IMR-90 (cell line): ENCODE measurements at regions not wholly inside any gene's neighbourhood (a gene's known extent, or its start where the extent isn't known, plus 50 kb on each side); places are given as distances from the start of the nearest gene placed in this dataset.

Experiments used
- ATAC-seq: fragments of 200-7000 bp; cut with Tn5 transposase; 2 replicates; pipeline ENCODE4 v1.9.1; 2020; ENCODE audit warnings: low read depth, mild to moderate bottlenecking, moderate library complexity
- BruUV-seq: library from RNA; stranded (reverse); fragments of 400-500 nt; replicated peaks from 2 replicates; lab custom pipeline; 2021; lab: Mats Ljungman, UMichigan
- CTCF ChIA-PET: fragments of 300-600 bp; formaldehyde crosslinking; extraction: SDS; loops from one replicate; lab custom pipeline; 2021; ENCODE audit warnings: antibody characterized with exemption; lab: Yijun Ruan, JAX
- POLR2A ChIA-PET: fragments of 300-600 bp; sonication (Branson Sonifier 250); formaldehyde crosslinking; loops from one replicate; lab custom pipeline; 2022; ENCODE audit warnings: antibody characterized with exemption; ENCODE audit not compliant: unreplicated experiment; lab: Charles Lee
- DNase-seq: peaks from one replicate; pipeline ENCODE4 v3.0.0; 2013
- H2AFZ ChIP-seq: replicated peaks from 2 replicates; pipeline ENCODE3; 2013; ENCODE audit warnings: low read length, mild to moderate bottlenecking; ENCODE audit not compliant: poor library complexity
- H2AK5ac ChIP-seq: 2 replicates; pipeline ENCODE4 v1.6.1; 2013; ENCODE audit warnings: low read depth, low read length, inconsistent platforms
- H2AK9ac ChIP-seq: replicated peaks from 2 replicates; pipeline ENCODE3; 2013; ENCODE audit warnings: mild to moderate bottlenecking, low read depth, low read length, moderate library complexity; ENCODE audit not compliant: poor library complexity
- H2BK120ac ChIP-seq: 2 replicates; pipeline ENCODE4 v1.6.1; 2013; ENCODE audit warnings: low read depth, low read length, inconsistent platforms
- H2BK15ac ChIP-seq: 3 replicates; pipeline ENCODE4 v1.6.1; 2013; ENCODE audit warnings: low read depth, low read length, inconsistent platforms
- H2BK20ac ChIP-seq: 2 replicates; pipeline ENCODE4 v1.6.1; 2013; ENCODE audit warnings: low read depth, mild to moderate bottlenecking, inconsistent platforms, low read length, moderate library complexity
- H2BK5ac ChIP-seq: 2 replicates; pipeline ENCODE4 v1.6.1; 2013; ENCODE audit warnings: mild to moderate bottlenecking, low read depth, low read length, inconsistent platforms; ENCODE audit not compliant: poor library complexity, severe bottlenecking
- H3K14ac ChIP-seq: replicated peaks from 2 replicates; pipeline ENCODE4 v1.6.1; 2013; ENCODE audit warnings: low read depth, low read length, inconsistent platforms
- H3K18ac ChIP-seq: 2 replicates; pipeline ENCODE4 v1.6.1; 2013; ENCODE audit warnings: low read depth, low read length, control low read depth
- H3K23ac ChIP-seq: 2 replicates; pipeline ENCODE4 v1.6.1; 2013; ENCODE audit warnings: low read depth, low read length, inconsistent platforms
- H3K27ac ChIP-seq: 2 replicates; pipeline ENCODE4 v1.5.1; 2013; ENCODE audit warnings: mild to moderate bottlenecking, control low read depth, low read length; ENCODE audit not compliant: insufficient read depth
- H3K27me3 ChIP-seq: 2 replicates; pipeline ENCODE4 v1.6.1; 2013; ENCODE audit warnings: low read length; ENCODE audit not compliant: control insufficient read depth, insufficient read depth
- H3K36me3 ChIP-seq: 2 replicates; pipeline ENCODE4 v1.6.1; 2013; ENCODE audit warnings: low read length, mixed read lengths; ENCODE audit not compliant: control insufficient read depth, insufficient read depth
- H3K4ac ChIP-seq: 2 replicates; pipeline ENCODE4 v1.6.1; 2013; ENCODE audit warnings: low read depth, low read length, inconsistent platforms
- H3K4me1 ChIP-seq: 2 replicates; pipeline ENCODE4 v1.6.1; 2013; ENCODE audit warnings: low read length, mixed read lengths; ENCODE audit not compliant: control insufficient read depth, insufficient read depth
- H3K4me2 ChIP-seq: 2 replicates; pipeline ENCODE4 v1.6.1; 2013; ENCODE audit warnings: low read depth, mild to moderate bottlenecking, control low read depth, low read length, moderate library complexity
- H3K4me3 ChIP-seq: 2 replicates; pipeline ENCODE4 v1.5.1; 2013; ENCODE audit warnings: low read depth, mild to moderate bottlenecking, control low read depth, low read length, moderate library complexity; ENCODE audit not compliant: insufficient read depth
- H3K56ac ChIP-seq: 2 replicates; pipeline ENCODE4 v1.6.1; 2013; ENCODE audit warnings: low read length, inconsistent platforms; ENCODE audit not compliant: insufficient read depth; ENCODE audit errors: extremely low read depth
- H3K79me1 ChIP-seq, 2 experiments: 2 replicates each; pipeline ENCODE4 v1.6.1; 2013; ENCODE audit warnings: low read length in 2 of 2, inconsistent platforms in 1 of 2, low read depth in 1 of 2
- H3K9ac ChIP-seq: 2 replicates; pipeline ENCODE4 v1.6.1; 2013; ENCODE audit warnings: low read depth, low read length, control low read depth
- H3K9me1 ChIP-seq: 2 replicates; pipeline ENCODE4 v1.6.1; 2013; ENCODE audit warnings: low read length, inconsistent platforms; ENCODE audit not compliant: insufficient read depth
- H3K9me3 ChIP-seq: 2 replicates; pipeline ENCODE4 v1.6.1; 2013; ENCODE audit warnings: low read length; ENCODE audit not compliant: control insufficient read depth, insufficient read depth
- H4K20me1 ChIP-seq: 2 replicates; pipeline ENCODE4 v1.6.1; 2013; ENCODE audit warnings: low read length, inconsistent platforms; ENCODE audit not compliant: insufficient read depth
- H4K5ac ChIP-seq: 2 replicates; pipeline ENCODE4 v1.6.1; 2013; ENCODE audit warnings: mild to moderate bottlenecking, low read depth, low read length, control low read depth
- H4K8ac ChIP-seq, 2 experiments: 2 replicates each; pipeline ENCODE4 v1.6.1; 2013; ENCODE audit warnings: low read depth in 2 of 2, low read length in 2 of 2, control low read depth in 1 of 2, inconsistent platforms in 1 of 2
- H4K91ac ChIP-seq: 2 replicates; pipeline ENCODE4 v1.6.1; 2013; ENCODE audit warnings: low read depth, low read length, inconsistent platforms; ENCODE audit not compliant: insufficient read depth
- BHLHE40 ChIP-seq: fragments of 150-350 bp; IDR thresholded peaks from 2 replicates; pipeline ENCODE4 v1.6.1; 2016; ENCODE audit warnings: mild to moderate bottlenecking, low read depth, low read length
- CEBPB ChIP-seq: IDR thresholded peaks from 2 replicates; pipeline ENCODE4 v1.6.1; 2012; ENCODE audit warnings: low read depth, low read length, improper control_type of control experiment
- CHD1 ChIP-seq: IDR thresholded peaks from 2 replicates; pipeline ENCODE4 v1.6.1; 2012; ENCODE audit warnings: low read depth, low read length, improper control_type of control experiment
- CTCF ChIP-seq: conservative IDR thresholded peaks from 2 replicates; pipeline ENCODE4 v1.5.1; 2012; ENCODE audit warnings: mild to moderate bottlenecking, low read depth, low read length, improper control_type of control experiment
- ELK1 ChIP-seq: fragments of 150-350 bp; IDR thresholded peaks from 2 replicates; pipeline ENCODE4 v1.6.1; 2016; ENCODE audit warnings: low read depth, mild to moderate bottlenecking, low read length, moderate library complexity, borderline replicate concordance
- MAZ ChIP-seq: IDR thresholded peaks from 2 replicates; pipeline ENCODE4 v1.6.1; 2012; ENCODE audit warnings: low read depth, mild to moderate bottlenecking, low read length, improper control_type of control experiment, moderate library complexity, borderline replicate concordance
- RFX5 ChIP-seq: IDR thresholded peaks from 2 replicates; pipeline ENCODE4 v1.8.0; 2012; ENCODE audit warnings: low read depth, mild to moderate bottlenecking, low read length, moderate library complexity
- SMC3 ChIP-seq: fragments of 150-350 bp; IDR thresholded peaks from 2 replicates; pipeline ENCODE4 v1.6.1; 2016; ENCODE audit warnings: low read depth, mild to moderate bottlenecking, antibody characterized with exemption, low read length, moderate library complexity
- dilution Hi-C: fragments of 300-500 bp; cut with HindIII; formaldehyde crosslinking; loops from one replicate; pipeline ENCODE4 v1.14.3; 2018; ENCODE audit warnings: low sequenced_read_pairs; ENCODE audit not compliant: unreplicated experiment
- in situ Hi-C: fragments of 300-500 bp; cut with MboI; formaldehyde crosslinking; loops from 3 replicates; pipeline ENCODE4 v1.14.3; 2019; ENCODE audit warnings: low sequenced_read_pairs, inconsistent platforms, mixed read lengths
- intact Hi-C: fragments of 100-400 bp; cut with micrococcal nuclease; formaldehyde crosslinking; loops from 2 replicates; pipeline ENCODE4 v1.10.0; 2022

- H4K91ac ChIP-seq: no peak overlapping the region
- no peak overlapping the region for H2BK15ac ChIP-seq
- no peak overlapping the region for H3K14ac ChIP-seq
- no peak overlapping the region for H3K4ac ChIP-seq
- H4K8ac ChIP-seq: no peak overlapping the region
- H2BK120ac ChIP-seq: no peak overlapping the region
- dilution Hi-C loops: no loop called here
- intact Hi-C loops: no loop called here
- H3K9ac ChIP-seq: no peak overlapping the region
- TF ChIP-seq CTCF (no peak), SMC3 (no peak), RFX5 (no peak), MAZ (no peak), CEBPB (no peak), BHLHE40 (no peak), CHD1 (no peak), ELK1 (no peak)
- ChIA-PET POLR2A (no interaction called here), CTCF (no interaction called here)
- in situ Hi-C loops: no loop called here
- no peak overlapping the region for H3K27ac ChIP-seq
- no peak overlapping the region for H2BK5ac ChIP-seq
- no peak overlapping the region for H2BK20ac ChIP-seq
- no peak overlapping the region for H3K4me2 ChIP-seq
- H3K79me1 ChIP-seq: no peaks in the 10 kb centered on the region
- ATAC-seq (no peak), DNase-seq (no peak)
- no TSS peak for BruUV-seq
- H4K5ac ChIP-seq: no peak overlapping the region
- H2AFZ ChIP-seq: no peak overlapping the region
- no peaks in the 10 kb centered on the region for H3K36me3 ChIP-seq
- no peaks in the 10 kb centered on the region for H3K4me1 ChIP-seq
- no peak overlapping the region for H2AK9ac ChIP-seq
- H3K9me1 ChIP-seq: no peaks in the 10 kb centered on the region
- H2AK5ac ChIP-seq: no peak overlapping the region
- no peak overlapping the region for H3K23ac ChIP-seq
- no peak overlapping the region for H3K4me3 ChIP-seq
- no peaks in the 10 kb centered on the region for H3K27me3 ChIP-seq
- H4K20me1 ChIP-seq: no peaks in the 10 kb centered on the region
- no peak overlapping the region for H3K18ac ChIP-seq
- H3K9me3 ChIP-seq: no peaks in the 10 kb centered on the region
- H3K56ac ChIP-seq: no peak overlapping the region
These were observed 366.5 kb upstream of the CRIM1 start for GRCh38 chr2:35989040-35989439.
